ENCODE measurements at regions not wholly inside any gene's neighbourhood (a gene's known extent, or its start where the extent isn't known, plus 50 kb on each side); places are given as distances from the start of the nearest gene placed in this dataset.
"Not testable (repeated sequence)": the region's sequence is repeated elsewhere in the genome, so short reads cannot be mapped to it uniquely, and the experiment has no call there.

DNA sequence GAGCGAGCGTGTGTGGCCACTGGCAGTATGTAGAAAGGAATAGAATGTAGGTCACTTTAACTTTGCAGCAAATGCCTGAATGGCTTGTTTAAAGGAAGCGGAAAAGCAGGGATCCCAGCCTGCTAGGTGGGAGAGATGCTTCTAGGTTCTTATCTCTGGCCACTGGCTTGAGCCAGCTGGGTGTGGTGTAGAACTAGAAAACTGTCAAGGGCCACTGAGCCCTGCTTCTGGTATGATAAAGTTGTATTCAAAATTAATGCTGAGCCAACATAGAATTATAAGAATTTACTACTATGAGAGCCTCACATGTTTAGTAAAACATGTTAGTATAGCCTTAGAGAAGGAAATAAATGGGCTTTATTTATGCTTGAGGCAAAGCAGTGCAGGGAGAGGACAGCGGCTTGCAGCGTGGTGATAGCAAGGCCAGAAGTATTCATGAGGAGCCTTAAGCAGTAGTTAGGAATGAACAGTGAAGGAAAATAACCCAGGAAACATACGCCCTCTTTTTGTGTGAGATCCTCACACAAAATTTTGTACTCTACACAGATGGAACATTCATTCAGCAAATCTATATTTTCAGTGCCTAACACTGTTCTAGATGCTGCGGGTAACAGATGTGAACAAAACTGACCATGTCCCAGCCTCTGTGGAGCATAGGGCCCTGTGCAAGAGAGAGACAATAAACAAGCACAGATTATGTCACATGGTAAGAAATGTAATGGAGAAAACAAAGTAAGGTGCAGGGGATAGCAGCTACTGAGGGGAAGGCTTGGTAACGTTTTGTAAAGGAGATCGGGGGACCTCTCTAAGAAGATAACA lies 863.2 kb downstream of the DIAPH3 start:
- DNase-seq (ENCODE audit: low spot score) = no peak

DNA sequence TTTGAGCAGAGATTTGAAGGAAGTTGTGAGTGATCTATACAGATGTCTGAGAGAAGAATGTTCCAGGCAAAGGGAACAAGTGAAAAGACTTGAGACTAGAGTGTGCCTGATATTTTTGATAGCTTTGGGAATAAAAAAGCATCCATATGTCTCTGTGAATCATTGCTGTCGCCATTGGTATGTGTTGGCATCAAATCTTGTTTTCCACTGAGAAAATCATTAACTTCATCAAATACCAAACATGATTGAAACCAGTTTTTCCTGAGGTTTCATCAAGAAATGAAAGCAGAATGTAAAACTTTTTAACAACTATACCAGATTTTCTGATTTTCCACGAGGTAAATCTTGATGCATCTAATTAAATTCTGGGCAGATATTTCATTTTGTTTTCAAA lies 862.6 kb downstream of the DIAPH3 start:
- no peak for DNase-seq (ENCODE audit: low spot score)

DNA sequence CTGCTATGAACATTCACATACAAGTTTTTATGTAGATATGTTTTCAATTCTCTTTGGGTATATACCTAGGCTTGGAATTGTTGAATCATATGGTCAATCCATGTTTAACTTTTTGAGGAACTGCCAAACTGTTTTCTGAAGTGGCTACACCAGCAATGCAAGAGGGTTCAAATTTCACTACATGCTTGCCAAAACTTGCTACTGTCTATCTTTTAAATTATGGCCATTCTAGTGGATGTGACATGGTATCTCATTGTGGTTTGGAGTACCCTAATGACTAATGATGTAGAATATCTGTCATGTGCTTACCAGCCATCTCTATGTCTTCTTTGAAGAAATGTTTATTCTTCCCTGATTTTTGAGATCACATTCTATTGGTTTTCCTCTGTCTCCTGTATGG lies 860.3 kb downstream of the DIAPH3 start:
- no peak for DNase-seq (ENCODE audit: low spot score)

DNA sequence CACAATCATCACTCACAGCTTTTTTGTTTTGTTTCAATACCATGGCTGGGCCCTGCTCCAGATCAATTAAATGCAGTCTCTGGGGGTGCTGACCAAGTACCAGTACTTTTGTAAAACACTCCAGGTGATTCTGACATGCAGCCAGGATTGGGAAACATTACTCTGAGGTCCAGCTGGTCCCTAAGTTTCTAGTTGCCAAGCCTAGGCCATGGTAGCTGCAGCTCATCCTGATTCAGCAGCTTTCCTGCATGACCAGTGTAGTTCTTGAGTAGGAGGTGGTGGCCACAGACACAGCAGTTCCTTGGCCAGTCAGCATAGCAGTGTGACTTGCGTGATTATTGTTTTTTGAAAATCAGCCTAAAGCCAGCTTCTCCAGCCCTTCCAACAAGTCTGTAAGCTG lies 859.1 kb downstream of the DIAPH3 start:
- DNase-seq (ENCODE audit: low spot score) = no peak

DNA sequence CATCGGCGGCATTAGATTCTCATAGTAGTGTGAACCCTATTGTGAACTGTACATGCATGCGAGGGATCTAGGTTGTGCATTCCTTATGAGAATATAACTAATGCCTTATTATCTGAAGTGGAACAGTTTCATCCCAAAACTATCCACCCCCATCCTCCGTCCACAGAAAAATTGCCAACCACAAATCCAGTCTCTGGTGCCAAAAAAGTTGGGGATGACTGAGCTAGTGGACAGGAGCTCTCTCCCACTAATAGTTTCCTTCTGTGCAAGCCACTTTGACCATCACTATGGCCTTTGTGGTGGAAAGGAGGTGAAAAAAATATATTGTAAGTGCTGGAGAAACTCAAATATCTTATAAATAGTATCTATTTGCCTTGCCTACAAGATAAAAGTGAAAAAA lies 857.8 kb downstream of the DIAPH3 start:
- DNase-seq (ENCODE audit: low spot score) = no peak

DNA sequence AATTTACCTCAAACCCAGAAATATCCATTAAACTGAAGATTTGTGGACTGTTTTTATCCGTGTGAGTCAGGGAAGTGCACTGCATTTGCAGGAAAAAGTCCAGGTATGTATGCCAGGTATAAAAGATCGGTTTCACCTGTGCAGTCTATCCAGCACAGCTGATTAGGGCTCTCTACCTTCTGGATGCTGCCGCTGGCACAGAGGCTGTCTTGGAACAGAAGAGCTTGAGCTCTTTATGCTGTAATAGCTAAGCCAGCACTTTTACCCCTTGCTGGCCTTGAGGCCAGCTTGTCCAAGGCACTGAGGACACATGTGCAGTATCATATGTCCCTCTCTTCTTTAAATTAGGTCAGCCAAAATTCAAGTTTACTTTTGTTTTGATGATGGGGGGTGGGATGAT lies 851.0 kb downstream of the DIAPH3 start:
- DNase-seq (ENCODE audit: low spot score) = no peak

DNA sequence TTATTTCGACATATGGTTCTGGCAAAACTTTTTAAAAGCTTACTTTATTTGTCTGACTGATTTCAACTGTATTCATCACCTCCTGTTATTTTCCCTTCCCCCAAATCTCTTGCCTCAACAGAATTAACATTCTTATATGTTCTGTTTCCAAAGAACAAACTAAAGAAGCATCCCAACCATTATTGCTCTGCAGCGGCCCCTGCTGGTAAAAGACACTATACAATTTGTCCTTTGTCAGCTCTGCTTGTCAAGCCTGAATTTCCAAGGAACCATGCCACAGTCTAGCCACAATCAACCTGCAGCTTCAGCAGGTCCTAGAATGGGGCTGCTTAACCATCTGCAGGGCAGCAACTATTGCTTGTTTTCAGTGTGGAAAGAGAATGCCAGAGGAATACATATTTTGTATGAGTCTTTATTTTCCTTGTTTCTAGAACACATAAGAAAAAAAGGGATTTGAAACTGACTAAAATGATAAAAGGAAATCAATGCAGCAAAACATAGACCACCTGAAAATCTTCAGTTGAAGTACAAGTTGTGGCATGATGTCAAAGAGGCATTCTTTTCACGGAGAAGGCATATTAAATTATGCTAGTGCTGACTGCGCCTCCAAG lies 845.3 kb downstream of the DIAPH3 start:
- DNase-seq (ENCODE audit: low spot score) = peak; percentile 58

DNA sequence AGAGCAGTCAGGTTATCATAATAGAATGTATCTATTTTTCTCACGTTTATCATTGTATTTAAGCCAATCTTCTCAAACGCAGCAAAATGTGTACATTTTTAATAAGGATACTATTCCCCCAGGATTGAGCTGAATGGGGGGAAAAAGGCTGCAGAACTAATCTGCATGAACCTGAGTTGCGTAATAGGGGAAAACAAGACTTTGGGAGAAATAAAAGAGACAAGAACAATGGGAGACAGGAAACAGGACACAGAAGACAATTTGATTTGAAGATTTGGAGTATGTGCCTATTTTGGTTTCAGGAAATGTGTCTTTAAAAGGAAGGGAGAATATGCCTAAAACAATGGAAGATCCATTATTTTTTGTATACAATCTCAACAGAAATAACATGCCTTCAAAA lies 844.5 kb downstream of the DIAPH3 start:
- no peak for DNase-seq (ENCODE audit: low spot score)

DNA sequence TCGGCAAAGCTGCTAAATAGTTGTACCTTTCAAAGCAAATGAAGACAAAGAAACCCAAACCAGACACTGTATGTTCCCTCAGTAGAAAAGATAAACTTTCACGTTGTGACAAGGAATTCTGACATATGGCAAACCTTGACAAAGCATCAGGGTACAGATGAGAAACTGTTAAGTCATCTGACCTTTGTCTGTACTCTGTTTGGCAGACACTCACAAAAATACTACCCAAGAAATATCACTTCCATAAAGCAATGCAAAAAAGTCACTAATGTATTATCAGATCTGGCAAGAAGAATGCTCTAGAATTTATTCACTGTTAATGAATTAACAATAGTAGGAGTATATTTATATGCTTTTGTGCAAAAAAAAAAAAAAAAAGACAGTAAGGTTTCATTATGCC lies 843.7 kb downstream of the DIAPH3 start:
- no peak for DNase-seq (ENCODE audit: low spot score)

DNA sequence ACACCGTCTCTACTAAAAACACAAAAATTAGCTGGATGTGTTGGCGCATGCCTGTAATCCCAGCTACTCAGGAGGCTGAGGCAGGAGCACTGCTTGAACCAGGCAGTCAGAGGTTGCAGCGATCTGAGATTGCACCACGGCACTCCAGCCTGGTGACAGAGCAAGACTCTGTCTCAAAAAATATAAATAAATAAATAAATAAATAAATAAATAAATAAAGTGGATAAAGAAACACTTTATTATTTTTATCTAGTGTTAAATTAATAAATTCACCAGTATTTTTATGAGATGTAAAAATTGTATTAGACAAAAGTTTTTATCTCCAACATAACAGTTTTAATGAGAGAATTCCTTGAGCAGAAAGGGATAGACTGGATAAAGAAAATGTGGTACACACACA lies 839.3 kb downstream of the DIAPH3 start:
- not testable (repeated sequence) for DNase-seq (ENCODE audit: low spot score)

DNA sequence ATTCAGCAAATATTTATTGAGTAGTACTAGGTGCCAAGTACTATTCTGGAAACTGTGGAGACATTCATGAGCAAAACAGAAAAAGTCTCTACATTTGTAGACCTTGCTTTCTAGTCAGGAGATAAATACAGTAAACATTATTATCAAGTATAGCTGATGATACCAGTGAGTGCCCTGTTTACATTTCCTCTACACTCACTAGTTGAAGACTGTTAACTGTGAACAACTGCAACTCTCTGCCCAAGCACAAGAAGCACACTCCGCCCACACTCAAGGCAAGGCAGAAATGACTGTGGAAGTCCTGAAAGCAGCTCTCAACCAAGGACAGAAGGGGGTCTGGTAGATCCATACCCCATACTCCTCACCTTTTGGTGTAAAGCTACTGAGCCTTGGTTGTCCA lies 837.0 kb downstream of the DIAPH3 start:
- DNase-seq (ENCODE audit: low spot score) = no peak

DNA sequence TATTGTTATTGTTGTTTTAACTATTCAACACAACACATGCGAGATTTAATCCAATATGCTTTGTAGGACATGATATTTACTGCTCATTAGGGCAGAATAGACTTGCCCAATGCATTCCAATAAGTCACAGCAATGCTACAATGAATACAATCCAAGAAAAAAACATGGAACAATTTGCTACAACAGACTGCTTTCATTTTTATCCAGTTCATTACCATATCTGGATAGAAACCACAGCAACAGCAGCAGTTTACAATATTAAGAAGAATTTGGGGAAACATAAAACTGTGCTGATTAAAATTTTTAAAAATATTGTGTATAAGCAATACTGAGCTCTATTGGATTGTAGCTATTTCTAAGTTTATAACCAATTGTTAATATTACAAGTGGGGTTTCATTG lies 833.0 kb downstream of the DIAPH3 start:
- no peak for DNase-seq (ENCODE audit: low spot score)

DNA sequence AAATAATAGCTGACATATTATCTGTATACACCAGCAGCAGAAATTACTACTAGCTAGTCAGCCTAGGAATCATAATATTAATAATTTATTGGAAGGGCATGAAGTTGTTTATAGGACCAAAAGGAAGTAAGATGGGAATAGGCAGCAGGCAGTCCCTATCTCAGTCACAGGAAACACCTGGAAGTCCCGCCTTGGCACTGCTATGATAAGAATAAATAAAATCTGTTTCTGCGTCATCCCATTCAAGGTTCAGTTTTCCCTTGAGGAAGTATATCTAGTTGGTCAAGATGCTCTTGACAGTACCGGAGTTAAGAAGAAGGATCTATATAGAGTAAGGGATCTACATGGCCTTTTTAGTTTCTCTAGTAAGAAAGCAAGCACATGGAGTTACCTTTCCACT lies 830.8 kb downstream of the DIAPH3 start:
- DNase-seq (ENCODE audit: low spot score) = no peak

DNA sequence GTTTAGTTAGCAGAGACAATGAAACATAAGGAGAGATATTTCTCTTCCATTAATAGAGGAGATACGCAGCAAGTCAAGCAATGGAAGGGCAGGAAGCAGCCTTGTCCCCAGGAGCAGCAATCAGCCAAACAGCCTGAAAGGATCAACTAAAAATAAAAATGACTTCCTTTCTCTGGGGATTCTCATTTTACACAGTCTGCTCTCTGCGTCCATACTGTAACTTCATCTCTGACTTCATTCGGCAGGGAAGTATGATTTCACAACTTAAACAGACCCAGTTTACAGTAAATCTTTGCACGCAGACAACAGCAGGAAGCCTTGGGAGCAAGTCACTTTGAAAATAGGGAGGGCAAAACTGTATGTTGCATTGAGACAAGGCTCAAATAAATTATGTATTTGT lies 826.7 kb downstream of the DIAPH3 start:
- DNase-seq (ENCODE audit: low spot score) = no peak

DNA sequence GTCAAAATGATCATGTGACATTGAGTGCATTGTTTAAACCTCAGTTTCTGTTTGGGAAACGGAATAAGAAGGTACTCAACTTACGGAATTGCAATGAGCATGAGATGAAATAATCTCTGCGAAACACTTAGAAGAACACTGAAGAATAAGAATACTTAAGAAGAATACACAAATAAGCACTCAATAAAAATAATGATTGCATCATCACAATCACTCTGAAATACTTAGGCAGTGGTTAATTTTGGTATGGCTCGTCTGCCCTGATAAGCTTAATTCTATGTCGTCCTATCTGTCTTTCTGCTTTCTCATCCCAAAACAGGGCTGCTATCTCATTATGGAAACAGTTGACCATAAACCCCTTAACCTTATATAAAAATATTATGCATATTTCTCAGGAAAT lies 823.6 kb downstream of the DIAPH3 start:
- no peak for DNase-seq (ENCODE audit: low spot score)

DNA sequence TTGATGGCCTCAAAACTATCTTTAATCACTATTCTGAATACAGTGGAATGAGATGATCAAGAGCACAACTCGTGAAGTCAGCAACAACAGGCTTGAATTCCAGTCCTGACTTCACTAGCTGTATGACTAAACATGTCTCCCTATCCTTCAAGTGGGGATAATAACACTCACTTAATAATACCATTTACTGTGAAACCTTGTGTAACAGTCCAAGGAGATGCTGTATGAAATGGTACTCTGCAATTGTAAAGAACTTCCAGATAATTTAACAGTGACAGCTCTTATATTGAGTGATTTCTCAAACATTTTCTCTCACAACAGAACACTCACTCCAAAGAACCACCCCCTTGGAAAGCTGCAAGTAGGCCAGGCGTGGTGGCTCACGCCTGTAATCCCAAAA lies 823.1 kb downstream of the DIAPH3 start:
- DNase-seq (ENCODE audit: low spot score) = no peak

DNA sequence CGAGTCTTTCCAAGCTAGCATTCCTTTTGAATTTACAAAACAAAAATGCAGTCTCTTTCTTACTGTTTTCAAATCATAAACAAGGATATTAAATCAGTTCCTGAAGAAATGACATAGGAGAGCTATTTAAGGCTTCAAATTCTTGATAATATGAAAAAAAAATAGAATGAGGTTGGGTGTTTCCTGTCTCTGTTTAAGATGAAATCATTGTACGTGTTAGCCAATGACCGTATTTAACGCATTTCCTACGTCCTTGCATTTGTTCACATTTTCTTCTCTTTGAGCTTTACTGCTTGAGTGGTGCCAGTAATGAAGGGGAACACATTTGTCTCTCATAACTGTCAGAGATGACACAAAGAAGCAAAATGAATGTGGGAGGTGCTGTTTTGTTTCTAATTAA lies 821.3 kb downstream of the DIAPH3 start:
- DNase-seq (ENCODE audit: low spot score) = no peak

DNA sequence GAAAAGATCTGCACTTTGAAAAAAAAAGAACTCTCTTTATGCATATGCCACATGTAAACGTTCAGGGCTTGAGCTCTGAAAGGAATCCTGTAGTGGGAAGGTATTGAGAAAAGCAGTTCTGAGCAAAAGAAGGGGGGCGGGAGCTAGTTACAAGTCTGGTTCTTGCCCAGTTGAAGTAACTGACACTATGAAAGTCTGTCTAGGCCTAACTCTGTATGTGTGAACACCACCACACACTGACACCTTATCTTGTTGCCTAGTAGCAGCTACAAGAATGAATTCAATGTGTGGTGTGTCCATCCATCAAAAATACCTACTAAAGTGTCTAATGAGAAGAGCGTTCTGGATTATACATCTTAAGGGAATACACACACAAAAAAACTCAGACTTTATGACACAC lies 820.6 kb downstream of the DIAPH3 start:
- no peak for DNase-seq (ENCODE audit: low spot score)

DNA sequence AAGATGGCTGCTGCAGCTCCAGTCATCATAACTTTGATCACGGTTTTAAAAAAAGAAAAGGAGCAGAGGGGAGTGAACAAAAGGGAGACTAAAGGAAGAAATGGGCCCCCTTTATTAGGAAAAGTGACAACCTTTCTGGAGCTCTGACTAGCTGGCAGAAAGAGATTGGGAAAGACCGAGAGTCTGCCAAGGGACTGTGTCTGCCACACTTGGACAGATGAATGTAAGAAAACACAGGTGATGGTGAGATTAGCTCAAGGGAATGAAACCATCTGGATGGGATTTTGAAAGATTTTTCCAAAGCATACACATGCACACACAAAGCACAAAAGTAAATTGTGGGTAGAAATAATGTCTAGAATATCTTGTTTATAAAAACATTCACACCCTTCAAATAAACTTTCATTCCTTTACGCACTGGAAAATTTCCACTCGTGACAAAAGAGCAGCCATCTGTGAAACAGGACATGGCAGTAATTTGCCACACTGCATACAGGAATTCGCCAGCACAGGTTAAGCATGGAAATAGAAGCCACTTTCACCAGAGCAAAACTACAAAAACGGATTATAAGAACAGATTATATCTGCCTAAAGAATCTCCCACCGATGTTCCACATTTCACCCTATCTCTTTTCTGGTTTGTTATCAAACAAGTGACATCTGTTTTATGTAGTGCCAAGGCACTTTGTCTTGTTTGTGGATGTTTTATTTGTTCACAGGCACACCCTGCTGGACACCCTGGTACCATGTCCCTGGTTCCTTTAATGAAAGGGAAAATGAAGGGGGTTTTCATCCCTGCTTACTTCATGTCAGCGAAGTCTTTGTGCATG lies 819.5 kb downstream of the DIAPH3 start:
- DNase-seq (ENCODE audit: low spot score) = no peak

DNA sequence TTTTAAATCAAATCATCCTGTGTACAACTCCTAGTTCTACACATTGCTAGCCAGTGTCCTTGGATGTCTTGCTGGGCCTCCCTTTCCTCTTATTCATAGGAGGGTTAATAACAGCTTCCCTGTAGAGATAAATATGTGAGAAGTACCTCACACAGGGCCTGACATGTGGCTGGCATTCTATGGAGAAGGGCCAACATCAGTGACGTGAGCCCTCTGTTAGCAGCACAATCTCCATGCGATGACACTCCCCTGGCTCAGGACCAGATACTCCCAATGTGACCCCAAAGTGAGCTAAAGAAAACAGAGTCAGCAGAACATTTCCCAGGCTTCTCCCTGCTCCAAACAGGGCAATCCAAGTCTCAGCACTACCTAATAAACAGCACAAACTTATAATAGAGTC lies 818.4 kb downstream of the DIAPH3 start:
- DNase-seq (ENCODE audit: low spot score) = no peak

DNA sequence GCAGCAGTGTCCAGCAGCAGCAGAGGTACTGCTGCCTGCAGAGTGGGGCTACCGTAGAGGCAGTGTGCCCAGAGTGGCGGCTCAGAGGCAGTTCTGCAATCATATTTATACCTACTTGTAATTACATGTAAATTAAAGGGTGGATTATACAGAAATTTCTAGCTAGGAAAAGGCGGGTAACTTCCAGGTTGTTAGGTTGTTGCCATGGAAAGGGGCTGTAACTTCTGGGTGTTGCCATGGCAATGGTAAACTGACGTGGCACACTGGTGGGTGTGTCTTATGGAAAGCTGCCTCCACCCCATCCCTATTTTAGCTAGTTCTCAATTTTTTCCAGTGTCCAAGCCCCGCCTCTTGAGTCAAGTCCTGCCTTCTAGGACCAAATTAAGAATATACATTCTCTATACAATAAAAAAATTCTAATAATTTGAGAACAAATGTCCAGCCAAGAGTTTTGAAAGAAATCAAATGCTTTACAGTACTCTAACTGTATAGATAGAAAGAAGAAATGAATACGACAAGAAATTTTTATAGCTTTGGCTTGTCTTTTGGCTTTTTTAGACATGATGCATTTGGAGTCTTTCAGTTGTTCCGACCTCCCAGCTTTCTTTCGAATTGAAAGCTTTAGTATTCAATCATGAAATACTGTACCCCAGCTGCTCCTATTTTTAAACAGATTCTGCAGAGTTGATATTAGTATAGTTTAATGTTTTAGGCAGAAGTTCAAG lies 816.6 kb downstream of the DIAPH3 start:
- DNase-seq (ENCODE audit: low spot score) = no peak

DNA sequence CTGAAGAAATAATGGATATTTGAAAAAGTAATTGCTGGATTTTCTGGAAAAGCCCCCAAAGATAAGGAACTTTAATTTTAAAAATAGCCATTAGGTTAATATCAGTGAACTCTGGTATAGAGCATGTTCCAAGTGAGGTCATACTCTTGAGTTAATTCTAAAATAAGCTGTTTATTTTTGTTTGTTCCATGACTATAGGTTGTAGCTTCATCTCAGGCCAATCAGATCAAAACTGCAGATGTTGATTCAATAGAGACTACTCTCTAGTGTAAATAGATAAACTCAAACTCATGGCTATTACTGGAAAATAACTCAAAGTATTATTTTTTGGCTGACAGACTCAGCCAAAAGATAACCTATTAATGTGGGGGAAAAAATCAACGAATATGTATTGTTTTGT lies 815.1 kb downstream of the DIAPH3 start:
- no peak for DNase-seq (ENCODE audit: low spot score)

DNA sequence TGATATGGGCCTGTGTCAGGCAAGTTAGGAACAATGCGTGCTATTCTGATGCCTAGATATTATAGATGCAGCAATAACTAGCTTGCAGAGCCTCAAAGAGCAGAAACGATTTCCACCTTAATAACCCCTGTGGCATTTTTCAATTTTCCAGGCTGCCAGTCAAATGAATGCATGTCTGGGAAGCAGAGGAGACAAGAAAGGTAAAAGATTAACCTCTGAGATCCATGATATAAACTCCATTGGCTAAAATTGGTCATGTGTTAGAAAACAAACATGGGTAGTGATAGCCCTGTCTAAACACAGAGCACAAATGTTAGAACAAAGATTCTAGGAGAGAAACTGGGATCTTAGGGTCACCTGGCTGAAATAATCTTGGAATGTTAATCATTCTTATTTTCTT lies 811.1 kb downstream of the DIAPH3 start:
- DNase-seq (ENCODE audit: low spot score) = no peak

Measured in D341Med (cell line).